Right lung (tissue), 2 donors: ENCODE measurements at regions not wholly inside any gene's neighbourhood (a gene's known extent, or its start where the extent isn't known, plus 50 kb on each side); places are given as distances from the start of the nearest gene placed in this dataset.
"Not testable (repeated sequence)": the region's sequence is repeated elsewhere in the genome, so short reads cannot be mapped to it uniquely, and the experiment has no call there.

ENCODE experiments used
- DNase-seq, 2 donors: peaks; one replicate each; pipeline ENCODE4 v3.0.0-alpha.2; 2013

DNA sequence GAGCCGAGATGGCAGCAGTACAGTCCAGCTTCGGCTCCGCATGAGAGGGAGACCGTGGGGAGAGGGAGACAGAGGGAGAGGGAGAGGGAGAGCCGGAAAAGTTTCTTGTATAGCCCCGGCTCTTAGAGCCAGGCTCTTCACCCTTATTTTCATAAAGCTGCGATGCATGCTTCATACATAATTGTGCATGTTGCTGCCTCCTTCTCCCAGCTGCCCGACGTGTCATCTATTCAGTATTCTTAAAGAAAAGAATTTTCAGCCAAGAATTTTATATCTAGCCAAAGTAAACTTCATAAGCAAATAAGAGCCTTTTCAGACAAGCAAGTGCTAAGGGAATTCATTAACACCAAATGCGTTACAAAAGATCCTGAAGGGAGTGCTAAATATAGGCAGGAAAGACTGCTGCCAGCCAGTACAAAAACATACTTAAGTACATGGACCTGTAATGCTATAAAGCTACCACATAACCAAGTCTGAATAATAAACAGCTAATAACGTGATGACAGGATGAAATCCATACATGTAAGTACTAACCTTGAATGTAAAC is 219.8 kb upstream of the CXADR start:
- DNase-seq: peak in 1 of 2 donors; percentile 9

DNA sequence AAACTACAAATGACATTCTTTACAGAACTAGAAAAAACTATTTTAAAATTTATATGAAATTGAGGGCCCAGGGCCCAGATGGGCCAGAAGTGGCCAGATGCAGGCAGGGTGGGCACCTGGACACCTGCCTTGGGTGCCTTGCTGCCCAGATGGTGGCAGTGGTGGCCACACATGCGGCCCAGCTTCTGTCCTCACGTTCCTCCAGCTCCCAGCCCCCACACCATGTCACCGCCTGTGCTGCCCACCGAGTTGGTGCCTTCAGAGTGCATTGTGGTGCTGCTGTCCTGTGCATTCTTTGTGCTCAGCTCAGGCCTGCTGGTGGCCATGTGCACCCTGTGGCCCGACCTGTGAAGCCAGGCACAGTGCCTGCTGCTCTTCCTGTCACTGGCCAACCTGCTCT is 216.8 kb upstream of the CXADR start:
- no peak for DNase-seq

DNA sequence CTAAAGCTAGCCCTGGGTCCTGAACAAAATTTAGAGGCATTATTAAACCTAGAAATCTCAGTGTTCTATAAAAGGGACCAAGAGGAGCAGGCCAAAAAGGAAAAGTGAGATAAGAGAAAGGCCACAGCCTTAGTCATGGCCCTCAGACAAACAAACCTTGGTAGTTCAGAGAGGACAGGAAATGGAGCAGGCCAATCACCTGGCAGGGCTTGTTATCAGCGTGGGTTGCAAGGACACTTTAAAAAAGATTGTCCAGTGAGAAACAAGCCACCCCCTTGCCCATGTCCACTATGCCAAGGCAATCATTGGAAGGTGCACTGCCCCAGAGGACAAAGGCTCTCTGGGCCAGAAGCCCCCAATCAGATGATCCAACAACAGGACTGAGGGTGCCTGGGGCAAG is 213.3 kb upstream of the CXADR start:
- not testable (repeated sequence) for DNase-seq

DNA sequence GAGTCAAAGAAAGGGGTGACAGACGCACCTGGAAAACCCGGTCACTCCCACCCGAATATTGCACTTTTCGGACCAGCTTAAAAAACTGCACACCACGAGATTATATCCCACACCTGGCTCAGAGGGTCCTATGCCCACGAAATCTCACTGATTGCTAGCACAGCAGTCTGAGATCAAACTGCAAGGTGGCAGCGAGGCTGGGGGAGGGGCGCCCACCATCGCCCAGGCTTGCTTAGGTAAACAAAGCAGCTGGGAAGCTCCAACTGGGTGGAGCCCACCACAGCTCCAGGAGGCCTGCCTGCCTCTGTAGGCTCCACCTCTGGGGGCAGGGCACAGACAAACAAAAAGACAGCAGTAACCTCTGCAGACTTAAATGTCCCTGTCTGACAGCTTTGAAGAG is 185.1 kb upstream of the CXADR start:
- DNase-seq: not testable (repeated sequence)

DNA sequence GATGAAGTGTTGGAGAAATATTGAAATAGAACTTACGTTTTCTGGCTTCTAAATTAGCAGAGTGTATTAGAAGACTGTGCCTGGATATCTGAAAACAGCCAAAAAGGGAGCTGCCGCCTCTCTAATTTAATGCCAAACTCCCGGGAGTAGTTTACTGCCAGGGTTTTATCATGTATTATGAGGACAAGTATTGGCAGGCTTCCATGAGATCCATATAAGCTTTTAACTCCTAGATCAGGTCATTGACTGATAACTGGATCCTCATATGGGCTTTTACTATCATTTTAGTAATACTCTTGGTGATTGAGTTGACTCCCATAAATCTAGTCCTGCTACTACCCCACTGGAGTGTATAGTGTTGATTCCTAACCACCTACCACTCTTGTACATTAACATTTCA is 178.4 kb upstream of the CXADR start:
- peak in 1 of 2 donors; percentile 2 for DNase-seq

DNA sequence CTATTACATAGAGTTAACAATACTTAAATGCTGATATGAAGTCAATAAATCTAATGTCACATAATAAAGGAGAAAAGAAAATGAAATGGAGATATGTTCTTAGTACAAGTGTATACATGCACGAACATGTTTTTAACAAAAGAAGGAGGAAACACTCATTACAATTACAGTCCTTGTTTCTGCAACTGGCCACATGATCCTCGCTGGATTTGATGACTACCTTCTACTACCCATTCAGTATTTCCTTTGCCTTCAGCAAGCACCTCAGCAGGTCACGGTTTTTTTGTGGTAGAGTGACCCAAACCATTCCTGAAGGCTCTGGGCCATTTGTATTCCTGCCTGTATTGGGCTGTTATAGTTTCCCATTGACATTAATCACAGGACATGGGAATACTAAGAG is 172.8 kb upstream of the CXADR start:
- DNase-seq: no peak

DNA sequence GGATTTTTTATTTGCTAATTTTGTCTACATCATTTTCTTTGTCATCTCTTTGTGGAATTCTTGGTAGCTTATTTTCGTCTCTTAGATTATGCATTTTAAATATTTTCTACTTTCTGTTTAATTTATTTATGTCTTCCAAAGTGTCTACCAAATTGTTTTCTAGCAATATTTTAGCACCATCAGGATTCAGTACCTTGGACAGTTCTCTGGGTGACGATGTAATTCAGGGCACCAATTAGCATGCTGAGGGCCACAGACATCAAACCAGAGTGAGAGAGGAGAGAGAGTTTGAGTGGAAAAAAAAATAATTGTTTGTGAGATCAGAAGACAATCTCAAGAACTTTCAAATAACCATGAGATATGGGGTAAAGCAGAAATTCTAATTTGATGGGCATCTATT is 169.8 kb upstream of the CXADR start:
- no peak for DNase-seq

DNA sequence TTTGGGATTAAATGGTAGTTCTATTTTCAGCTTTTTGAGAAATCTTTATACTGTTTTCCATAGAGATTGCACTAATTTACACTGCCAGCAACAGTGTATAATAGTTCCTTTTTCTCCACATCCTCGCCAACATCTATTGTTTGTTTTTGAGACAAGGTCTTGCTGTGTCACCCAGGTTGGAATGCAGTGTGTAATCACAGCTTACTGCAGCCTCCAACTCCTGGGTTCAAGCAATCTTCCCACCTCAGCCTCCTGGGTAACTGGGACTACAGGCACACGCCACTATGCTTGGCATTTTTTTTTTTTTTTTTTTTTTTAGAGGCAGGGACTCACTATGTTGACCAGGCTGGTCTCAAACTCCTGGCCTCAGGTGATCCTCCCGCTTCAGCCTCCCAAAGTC is 164.5 kb upstream of the CXADR start:
- no peak for DNase-seq

DNA sequence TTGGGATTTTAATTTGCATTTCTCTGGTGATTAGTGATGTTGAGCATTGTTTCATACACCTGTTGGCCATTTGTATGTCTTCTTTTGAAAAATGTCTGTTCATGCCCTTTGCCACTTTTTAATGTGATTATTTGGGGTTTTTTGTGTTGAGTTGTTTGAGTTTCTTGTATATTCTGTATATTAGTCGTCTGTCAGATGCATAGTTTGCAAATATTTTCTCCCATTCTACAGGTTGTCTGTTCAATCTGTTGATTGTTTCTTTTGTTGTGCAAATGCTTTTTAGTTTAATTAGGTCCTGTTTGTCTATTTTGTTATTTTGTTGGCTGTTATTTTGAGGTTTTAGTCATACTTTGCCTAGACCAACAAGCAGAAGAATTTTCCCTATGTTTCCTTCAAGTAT is 164.0 kb upstream of the CXADR start:
- DNase-seq: no peak

DNA sequence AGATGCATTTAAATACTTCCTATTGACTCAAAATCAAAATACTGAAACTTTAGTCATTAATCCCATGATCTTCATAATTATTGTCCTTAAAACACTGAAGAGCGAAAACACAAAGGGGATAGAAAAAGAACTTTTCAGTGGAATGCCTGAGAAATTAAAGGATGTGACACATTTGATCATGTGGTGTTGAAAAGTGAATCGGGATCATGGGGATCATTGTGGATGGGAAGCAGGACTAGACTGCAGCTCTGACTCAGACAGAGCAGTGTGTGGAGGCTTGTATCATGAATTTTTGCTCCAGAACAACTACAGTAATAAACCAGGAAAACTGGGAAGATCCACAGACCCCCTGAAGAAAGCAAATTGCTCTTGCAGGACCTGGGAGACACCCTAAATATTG is 161.1 kb upstream of the CXADR start:
- DNase-seq: no peak

DNA sequence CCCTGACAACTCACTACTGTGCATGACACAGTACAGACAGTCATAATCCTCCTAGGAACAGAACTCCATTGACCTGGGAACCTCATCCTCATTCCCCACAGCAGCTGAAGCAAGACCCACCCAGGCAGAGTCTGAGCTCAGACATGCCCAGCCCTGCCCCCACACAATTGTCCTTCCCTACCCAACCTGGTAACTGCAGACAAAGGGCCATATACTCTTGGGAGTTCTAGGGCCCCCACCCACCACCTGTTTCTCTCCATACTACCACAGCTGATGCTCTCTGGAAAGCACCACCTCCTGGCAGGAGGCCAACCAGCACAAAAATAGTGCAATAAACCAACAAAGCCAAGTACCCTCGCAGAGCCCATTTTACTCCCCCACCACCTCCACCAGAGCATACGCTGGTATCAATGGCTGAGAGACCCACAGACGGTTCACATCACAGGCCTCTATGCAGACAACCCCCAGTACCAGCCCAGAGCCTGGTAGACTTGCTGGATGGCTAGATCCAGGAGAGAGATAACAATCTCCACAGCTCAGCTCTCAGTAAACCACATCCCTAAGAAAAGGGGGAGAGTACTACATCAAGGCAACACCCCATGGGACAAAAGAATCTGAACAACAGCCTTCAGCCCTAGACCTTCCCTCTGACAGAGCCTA is 159.7 kb upstream of the CXADR start:
- no peak for DNase-seq

DNA sequence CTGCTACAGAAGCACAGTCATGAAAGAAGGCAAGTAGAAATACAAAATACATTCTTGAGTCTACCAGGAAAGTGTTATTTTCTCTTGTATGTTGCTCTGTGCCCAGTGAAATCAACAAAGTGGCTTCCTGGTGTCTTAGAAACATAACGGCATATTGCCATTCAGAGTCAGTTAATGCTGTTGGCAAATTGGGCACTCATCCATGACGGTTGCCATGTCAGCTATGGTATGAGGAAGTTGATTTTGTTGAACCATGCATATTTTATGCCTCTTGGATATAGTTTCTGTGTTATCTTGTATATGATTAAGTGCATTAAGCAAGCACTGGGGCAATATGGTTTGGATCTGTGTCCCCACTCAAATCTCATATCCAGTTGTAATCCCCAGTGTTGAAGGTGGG is 153.1 kb upstream of the CXADR start:
- DNase-seq: no peak

DNA sequence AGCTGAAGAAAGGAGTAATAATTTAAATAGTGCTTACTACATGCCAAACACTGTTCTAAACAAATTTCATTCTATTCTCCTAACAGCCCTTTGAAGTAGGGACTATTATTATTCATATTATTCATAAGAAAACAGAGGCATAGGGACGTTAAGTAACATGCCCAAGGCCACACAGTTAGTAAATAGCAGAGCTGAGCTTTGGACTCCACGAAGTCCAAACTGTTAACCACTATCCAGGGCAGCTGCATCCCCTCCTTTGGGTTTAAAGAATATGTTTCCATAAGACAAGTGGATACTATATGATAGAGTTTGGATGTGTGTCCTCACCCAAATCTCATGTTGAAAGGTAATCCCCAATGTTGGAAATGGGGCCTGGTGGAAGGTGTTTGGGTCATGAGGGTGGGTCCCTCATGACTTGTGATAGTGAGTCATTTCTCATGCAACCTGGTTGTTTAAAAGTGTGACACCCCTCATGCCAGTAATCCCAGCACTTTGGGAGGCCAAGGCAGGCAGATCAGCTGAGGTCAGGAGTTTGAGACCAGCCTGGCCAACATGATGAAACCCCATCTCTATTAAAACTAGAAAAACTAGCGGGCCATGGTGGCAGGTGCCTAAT is 144.0 kb upstream of the CXADR start:
- DNase-seq: no peak

DNA sequence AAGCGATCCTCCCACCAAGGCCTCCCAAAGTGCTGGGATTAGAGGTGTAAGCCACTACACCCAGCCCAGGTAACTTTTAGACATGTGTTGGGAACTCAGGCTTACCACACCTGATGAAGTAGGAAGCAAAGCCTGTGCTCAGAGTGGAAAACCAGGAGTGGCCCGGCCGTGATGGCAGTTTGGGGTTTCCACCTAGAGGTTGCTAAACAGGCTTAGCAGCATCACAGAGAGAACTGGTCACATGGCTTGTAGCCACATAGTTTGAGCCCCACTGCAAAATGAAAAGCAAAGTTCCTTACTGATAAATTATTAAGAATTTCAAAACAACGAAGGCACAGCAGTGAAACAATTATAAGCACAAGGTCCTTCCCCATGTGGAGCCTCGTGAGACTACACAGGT is 142.6 kb upstream of the CXADR start:
- peak; percentile 24 to 25 for DNase-seq

DNA sequence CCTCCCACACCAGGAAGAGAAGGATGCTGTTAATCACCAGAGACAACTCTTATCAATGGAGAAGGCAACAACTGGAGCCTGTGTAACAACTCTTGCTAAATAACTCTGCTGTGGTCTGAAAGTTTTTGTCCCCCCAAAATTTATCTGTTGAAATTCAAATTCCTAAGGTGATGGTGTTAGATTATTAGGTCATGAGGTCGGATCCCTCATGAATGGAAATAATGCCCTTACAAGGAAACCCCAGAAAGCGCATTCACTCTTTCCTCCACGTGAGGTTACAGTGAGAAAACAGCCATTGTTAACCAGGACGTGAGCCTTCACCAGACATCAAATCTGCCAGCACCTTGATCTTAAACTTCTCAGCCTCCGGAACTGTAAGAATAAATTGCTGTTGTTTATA is 141.9 kb upstream of the CXADR start:
- DNase-seq: no peak

DNA sequence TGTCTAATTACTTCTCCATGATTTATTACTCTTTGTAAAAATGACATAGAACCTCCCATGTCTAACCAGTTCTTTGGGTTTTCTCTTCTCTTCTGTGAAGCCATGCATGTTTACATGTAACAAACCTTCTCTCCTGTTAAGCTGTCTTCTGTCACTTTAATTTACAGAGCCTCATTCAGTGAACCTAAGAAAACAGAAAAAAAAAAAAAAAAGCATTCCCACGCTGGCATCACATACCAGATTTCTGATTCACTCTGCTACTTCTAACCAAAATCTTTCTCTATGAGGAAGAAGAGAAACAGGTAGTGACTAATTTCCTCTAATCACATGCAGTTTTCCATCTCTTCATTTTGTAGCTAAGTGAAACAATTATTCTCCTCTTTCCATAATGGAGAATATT is 141.4 kb upstream of the CXADR start:
- no peak for DNase-seq

DNA sequence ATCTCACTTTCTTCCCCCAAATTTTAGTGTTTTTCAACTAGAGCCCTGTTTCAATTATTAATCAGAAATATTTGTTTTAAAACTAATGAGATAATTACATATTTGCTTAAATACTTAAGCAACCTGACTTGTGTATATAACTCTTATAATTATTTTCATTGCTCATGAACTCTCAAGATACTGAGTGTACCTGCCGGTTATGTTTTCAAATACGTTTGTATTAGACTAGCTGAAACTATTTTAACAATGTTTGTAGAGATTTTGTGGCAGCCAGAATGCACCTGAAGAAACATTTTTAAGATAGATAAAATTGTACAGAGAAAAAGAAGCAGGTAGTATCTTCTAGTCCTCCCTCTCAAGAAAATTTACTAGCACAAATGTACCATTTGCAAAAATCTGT is 140.6 kb upstream of the CXADR start:
- no peak for DNase-seq

DNA sequence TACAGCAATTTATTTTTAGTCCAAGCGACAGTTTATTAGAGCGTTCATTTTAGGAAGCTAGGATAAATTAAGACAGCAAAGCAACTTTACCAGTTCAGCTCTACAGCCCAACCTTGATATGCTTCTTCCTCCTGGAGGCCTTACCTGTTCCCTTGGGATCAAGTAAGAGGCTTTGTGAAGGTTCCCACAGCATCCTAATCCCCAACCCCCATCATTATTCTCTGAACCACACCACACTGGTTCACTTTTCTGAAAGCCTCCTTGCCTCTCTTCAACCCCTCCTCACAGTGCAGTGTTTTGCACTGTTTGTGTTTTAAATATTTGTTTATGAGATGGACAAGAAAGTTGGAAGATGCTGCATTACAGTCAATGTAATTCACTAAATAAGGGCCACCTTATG is 126.3 kb upstream of the CXADR start:
- DNase-seq: no peak

DNA sequence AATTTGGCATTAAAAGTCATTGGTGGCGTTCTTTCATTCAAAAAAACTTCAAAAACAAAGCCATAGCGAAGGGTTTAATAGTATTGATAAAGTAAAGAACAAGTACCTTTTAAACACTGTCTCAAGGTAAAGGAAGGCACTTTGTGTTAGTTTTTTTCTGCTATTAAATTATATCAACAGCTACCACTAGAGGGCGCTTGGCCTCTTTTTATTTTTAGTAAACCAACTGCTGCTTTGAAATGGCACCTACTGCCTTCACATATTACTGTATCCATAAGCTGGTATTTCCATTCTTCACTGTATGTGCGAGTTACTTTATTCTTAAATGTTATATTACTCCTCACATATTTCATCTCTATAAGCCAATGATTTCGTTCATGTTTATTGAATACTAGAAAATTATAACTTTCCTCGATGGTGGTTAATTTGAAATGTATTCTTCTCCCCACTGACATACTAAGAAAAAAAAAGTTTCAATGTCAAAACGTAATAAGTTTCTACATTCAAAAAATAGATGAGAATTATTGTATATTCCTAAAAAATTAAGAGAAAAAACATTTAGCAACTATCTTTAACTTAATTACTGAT is 125.7 kb upstream of the CXADR start:
- DNase-seq: peak; percentile 47 to 59

DNA sequence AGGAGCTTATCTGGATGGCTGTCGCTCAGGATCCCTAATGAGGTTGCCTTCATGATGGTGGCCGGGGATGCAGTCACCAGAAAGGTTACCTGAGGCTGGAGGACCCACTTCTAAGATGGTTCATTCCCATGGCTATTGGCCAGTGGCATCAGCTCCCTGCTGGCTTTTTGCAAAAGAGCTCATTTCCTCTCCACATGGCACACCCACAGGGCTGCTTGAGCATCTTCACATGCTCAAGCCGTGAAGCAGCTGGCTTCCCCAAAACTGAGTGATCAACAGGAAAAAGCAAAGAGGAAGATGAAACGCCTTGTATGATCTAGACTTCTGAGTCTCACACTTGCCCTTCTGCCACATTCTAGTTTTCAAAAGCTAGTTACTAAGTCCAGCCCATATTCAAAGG is 124.6 kb upstream of the CXADR start:
- no peak for DNase-seq

DNA sequence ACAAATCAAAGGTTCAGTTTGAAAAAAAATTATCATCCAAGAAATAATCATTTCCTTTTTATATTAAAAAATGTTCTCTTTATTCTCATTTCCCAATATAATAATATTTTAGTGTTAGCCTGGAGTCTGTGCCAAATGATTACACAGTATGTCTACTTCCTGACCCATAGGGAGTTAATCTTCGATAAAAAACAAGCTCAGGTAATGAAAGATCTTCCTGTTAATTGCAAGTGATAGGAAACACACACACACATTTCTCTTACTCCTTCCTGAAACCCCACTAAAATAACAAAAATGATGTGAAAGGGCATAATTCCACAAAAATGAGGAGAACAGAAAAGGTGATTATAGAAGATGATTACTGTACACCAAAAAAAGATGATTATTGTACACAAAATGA is 123.5 kb upstream of the CXADR start:
- no peak for DNase-seq

DNA sequence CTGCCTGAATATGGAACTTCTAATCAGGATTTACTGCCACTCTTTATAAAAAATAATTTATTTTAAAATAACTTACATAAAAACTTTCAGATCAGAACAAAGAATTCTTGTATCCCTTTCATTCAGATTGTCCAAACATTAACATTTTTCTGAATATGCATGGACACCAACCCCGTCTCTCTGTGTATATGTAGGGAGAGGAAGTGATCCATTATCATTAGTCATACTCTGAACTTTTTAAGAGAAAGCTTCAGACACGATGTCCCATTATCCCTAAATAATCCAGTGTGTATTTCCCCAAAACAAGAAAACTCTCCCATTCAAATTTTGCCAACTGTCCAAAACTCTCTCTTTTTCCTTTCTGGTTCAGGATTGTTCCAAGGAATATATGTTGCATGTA is 122.3 kb upstream of the CXADR start:
- DNase-seq: no peak

DNA sequence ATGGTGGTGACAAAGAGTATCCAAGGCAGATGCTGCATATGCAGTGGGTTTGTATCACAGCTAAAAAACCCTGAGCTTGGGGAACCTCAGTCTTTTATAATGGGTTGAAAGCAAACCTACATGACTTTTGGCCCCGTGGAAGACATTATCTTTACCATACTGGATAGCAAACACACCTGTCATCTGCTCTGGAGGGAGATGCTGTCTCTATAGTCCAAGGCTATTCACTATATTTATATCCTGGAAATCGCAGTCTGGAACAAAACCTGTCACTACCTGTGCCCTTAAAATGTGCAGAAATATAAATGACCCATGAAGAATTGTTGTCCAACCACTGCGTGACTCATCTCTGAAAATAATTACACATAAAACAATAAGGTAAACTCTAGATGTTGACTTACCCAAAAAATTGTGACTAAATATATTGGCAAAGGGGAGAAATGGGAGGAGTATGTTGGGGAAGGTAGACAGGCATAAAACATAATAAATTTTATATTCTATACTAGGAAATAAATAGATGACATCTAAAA is 121.0 kb upstream of the CXADR start:
- DNase-seq: no peak
